Ovary (tissue), 3 donors: ENCODE measurements at regions not wholly inside any gene's neighbourhood (a gene's known extent, or its start where the extent isn't known, plus 50 kb on each side); places are given as distances from the start of the nearest gene placed in this dataset.

ENCODE experiments used
- CTCF ChIP-seq, 3 donors: fragments of 450-650 bp in 2 of 3; fragments of 200-600 bp in 1 of 3; IDR thresholded peaks; one replicate each; pipeline versions ENCODE4 v1.5.1 to v1.8.0; 2016 to 2022; ENCODE audit warnings: antibody characterized with exemption in 3 of 3, mild to moderate bottlenecking in 1 of 3
- EP300 ChIP-seq: sonication (generic); formaldehyde crosslinking; IDR thresholded peaks from one replicate; pipeline ENCODE4 v1.6.1; 2017; ENCODE audit warnings: antibody characterized with exemption
- POLR2A ChIP-seq: fragments of 450-650 bp; IDR thresholded peaks from one replicate; pipeline ENCODE4 v1.6.1; 2017; ENCODE audit warnings: antibody characterized with exemption, mild to moderate bottlenecking, moderate library complexity
- donor health status: DM: no; HTN: no; CAD: no.

DNA sequence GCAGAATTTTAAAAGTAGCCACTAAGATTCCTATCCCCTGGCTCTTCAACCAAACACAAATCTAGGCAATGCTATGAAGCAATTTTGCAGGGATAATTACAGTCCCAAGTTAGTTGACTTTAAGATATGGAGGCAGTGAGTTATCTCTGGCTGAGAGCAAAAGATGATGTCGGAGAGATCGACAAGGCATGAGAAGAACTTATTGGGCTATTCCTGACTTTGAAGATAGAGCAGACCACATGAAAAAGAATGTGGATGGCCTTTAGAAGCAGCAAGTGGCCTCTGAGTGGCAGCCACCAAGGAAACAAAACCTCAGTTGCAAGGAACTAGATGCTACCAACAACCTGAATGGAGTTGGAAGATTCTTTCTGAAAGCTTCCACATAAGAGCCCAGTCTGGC is 58.2 kb upstream of the PPM1B start:
- TF ChIP-seq CTCF (IDR thresholded peaks at IDR 0.05) (no peak), POLR2A (no peak), EP300 (no peak)
